Tibial nerve (tissue), 4 donors: ENCODE measurements at regions not wholly inside any gene's neighbourhood (a gene's known extent, or its start where the extent isn't known, plus 50 kb on each side); places are given as distances from the start of the nearest gene placed in this dataset.

Source experiments
- DNase-seq, 2 donors: peaks; one replicate each; pipeline ENCODE4 v3.0.0-alpha.2; 2019; ENCODE audit warnings: low spot score in 2 of 2
- H3K27ac ChIP-seq, 4 donors: fragments of 200-600 bp; sonication (generic) in 3 of 4; one replicate each; pipeline ENCODE4 v1.5.1; 2017 to 2019; ENCODE audit warnings: mild to moderate bottlenecking in 1 of 4
- H3K27me3 ChIP-seq, 2 donors: fragments of 200-600 bp; sonication (generic) in 1 of 2; one replicate each; pipeline versions ENCODE4 v1.5.1 to v1.6.0; 2017 to 2019
- H3K36me3 ChIP-seq, 3 donors: fragments of 200-600 bp; sonication (generic); one replicate each; pipeline ENCODE4 v1.5.1; 2018 to 2019
- H3K4me1 ChIP-seq, 4 donors: fragments of 200-600 bp; sonication (generic) in 3 of 4; one replicate each; pipeline ENCODE4 v1.5.1; 2017 to 2019
- H3K4me3 ChIP-seq, 4 donors: fragments of 200-600 bp; sonication (generic) in 3 of 4; one replicate each; pipeline ENCODE4 v1.5.1; 2017 to 2019; ENCODE audit warnings: mild to moderate bottlenecking in 1 of 4, moderate library complexity in 1 of 4
- H3K9me3 ChIP-seq, 4 donors: fragments of 200-600 bp; sonication (generic) in 3 of 4; one replicate each; pipeline ENCODE4 v1.5.1; 2017 to 2019
- EP300 ChIP-seq, 2 donors: sonication (generic); formaldehyde crosslinking; IDR thresholded peaks; one replicate each; pipeline ENCODE4 v1.6.1; 2017; ENCODE audit warnings: antibody characterized with exemption in 2 of 2, mild to moderate bottlenecking in 1 of 2
- POLR2A ChIP-seq, 2 donors: fragments of 450-650 bp; IDR thresholded peaks; one replicate each; pipeline ENCODE4 v1.6.1; 2017; ENCODE audit warnings: antibody characterized with exemption in 2 of 2, mild to moderate bottlenecking in 2 of 2, moderate library complexity in 2 of 2
- WGBS, 2 donors: methylation state at CpG; one replicate each; pipeline ENCODE4 v1.1.5; 2018; 5-methylcytosine and 5-hydroxymethylcytosine counted together
- TF ChIP-seq, protein P1 (sequence below), 5 experiments: fragments of 200-600 bp in 3 of 5; fragments of 450-650 bp in 2 of 5; sonication (generic) in 3 of 5; IDR thresholded peaks; one replicate each; pipeline ENCODE4 v1.5.1; 2016 to 2019; ENCODE audit warnings: antibody characterized with exemption in 5 of 5, mild to moderate bottlenecking in 3 of 5, moderate library complexity in 2 of 5

DNA sequence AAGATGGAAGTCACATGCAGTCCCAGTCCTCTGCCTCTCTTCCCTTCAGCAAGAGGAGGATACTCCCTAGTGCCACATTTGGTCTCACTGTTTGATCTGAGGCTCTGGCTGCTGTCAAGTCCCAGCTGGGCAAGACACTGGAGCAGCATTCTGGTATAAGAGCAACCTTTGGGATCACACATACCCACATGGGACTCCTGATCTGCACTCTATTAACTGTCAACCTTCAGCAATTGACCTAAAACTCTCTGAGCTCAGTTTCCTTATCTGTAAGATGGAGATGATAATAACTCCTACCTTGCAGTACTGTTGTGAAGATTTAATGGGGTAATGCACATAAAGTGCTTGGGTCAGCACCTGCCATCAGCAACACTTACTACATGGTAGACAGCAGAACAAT is 437.9 kb downstream of the PIK3R1 start:
- Histone ChIP-seq H3K36me3 (no peaks in the 10 kb centered on the region), H3K27me3 (no peaks in the 10 kb centered on the region), H3K9me3 (no peaks in the 10 kb centered on the region), H3K4me1 (peaks cover 0 to 8% (median 0%) of the 10 kb centered on the region in 4 donors), H3K4me3 (no peak overlapping the region), H3K27ac (no peak overlapping the region)
- DNase-seq = no peak
- no peak for TF ChIP-seq EP300 (IDR thresholded peaks at IDR 0.05)
- TF ChIP-seq, protein P1, sequence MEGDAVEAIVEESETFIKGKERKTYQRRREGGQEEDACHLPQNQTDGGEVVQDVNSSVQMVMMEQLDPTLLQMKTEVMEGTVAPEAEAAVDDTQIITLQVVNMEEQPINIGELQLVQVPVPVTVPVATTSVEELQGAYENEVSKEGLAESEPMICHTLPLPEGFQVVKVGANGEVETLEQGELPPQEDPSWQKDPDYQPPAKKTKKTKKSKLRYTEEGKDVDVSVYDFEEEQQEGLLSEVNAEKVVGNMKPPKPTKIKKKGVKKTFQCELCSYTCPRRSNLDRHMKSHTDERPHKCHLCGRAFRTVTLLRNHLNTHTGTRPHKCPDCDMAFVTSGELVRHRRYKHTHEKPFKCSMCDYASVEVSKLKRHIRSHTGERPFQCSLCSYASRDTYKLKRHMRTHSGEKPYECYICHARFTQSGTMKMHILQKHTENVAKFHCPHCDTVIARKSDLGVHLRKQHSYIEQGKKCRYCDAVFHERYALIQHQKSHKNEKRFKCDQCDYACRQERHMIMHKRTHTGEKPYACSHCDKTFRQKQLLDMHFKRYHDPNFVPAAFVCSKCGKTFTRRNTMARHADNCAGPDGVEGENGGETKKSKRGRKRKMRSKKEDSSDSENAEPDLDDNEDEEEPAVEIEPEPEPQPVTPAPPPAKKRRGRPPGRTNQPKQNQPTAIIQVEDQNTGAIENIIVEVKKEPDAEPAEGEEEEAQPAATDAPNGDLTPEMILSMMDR (IDR thresholded peaks at IDR 0.05) = no peak
- no peak for TF ChIP-seq POLR2A (IDR thresholded peaks at IDR 0.05)

DNA sequence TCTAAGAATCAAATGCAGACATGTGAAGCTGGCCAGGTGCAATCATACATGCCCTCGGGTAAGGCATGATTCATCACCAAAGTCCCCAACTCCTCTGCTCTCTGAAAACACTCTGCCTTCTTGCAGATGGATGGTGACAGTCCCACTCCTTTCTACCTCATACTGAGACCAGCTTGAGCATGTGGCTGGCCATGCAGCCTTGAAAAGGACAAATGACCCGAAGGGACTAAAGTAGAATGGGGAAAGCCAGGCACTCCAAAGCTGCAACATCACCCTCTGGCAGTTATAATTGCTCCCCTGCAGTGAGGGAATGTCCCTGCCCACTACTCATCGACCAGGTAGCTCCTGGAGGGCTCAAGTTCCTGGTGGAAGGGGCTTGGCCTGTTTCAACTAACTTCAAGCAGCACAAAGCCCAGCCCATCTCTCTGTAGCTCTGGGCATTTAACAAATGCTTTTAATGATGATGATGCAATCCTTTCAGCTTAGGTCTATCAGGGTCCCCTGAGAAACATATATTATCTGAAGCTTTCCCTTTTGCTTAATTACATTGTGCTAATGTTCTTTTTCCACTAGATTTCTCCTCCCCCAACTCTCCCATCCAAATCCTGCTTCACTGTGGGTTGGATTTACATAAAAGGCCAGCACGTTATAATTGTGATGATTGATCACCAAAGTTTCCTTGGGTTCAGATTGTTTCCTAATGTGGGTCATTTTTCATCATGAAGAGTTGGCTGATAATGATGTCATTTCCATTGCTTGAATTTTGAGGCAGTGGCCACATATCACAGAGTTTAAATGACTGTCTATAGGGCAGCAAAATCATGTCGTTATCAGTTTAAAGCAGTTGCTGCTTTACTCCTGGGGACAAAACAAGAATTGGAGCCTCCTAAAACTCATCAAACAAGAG is 436.5 kb upstream of the SLC30A5 start:
- WGBS, 2 donors = 44 to 46% methylated on average over 5 of the region's 5 CpGs
- Histone ChIP-seq H3K36me3 (no peaks in the 10 kb centered on the region), H3K27me3 (no peaks in the 10 kb centered on the region), H3K4me3 (no peak overlapping the region), H3K9me3 (no peaks in the 10 kb centered on the region), H3K27ac (no peak overlapping the region), H3K4me1 (peaks cover 0 to 6% (median 0%) of the 10 kb centered on the region in 4 donors)
- TF ChIP-seq POLR2A (IDR thresholded peaks at IDR 0.05) (no peak), EP300 (IDR thresholded peaks at IDR 0.05) (no peak)
- TF ChIP-seq, protein P1 (IDR thresholded peaks at IDR 0.05) = no peak
- no peak for DNase-seq

DNA sequence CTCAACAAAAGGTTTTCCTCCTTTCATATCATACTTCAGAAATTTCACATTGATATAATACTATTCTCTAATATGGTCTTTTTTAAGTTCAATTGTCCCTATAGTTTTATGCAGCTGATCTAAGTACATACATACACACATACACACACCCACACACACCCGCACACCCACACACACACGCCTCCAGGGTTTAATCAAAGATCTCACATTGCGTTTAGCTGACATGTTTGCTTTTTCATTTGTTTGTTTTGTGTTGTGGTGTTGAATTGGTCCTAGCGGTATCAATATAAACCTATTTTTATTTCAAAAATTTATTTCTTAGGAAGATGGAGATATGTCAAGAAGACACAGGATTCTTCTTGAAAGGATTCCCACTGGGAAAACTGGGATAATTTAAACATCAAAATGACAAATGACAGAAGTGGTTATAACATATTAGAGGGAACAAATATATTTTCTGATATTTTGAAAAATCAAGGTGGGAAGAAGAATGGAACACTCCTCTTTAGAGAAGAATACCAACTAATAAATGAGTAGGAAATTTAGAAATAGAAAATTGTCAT is 434.9 kb upstream of the SLC30A5 start:
- TF ChIP-seq, protein P1 (IDR thresholded peaks at IDR 0.05) = no peak
- TF ChIP-seq POLR2A (IDR thresholded peaks at IDR 0.05) = no peak
- no peak for TF ChIP-seq EP300 (IDR thresholded peaks at IDR 0.05)
- no peaks in the 10 kb centered on the region for H3K27me3 ChIP-seq
- H3K9me3 ChIP-seq = no peaks in the 10 kb centered on the region
- no peaks in the 10 kb centered on the region for H3K4me1 ChIP-seq
- DNase-seq = no peak
- no peak overlapping the region for H3K27ac ChIP-seq
- 87% methylated on average over 4 of the region's 4 CpGs for WGBS, 2 donors
- H3K36me3 ChIP-seq = no peaks in the 10 kb centered on the region
- no peak overlapping the region for H3K4me3 ChIP-seq

DNA sequence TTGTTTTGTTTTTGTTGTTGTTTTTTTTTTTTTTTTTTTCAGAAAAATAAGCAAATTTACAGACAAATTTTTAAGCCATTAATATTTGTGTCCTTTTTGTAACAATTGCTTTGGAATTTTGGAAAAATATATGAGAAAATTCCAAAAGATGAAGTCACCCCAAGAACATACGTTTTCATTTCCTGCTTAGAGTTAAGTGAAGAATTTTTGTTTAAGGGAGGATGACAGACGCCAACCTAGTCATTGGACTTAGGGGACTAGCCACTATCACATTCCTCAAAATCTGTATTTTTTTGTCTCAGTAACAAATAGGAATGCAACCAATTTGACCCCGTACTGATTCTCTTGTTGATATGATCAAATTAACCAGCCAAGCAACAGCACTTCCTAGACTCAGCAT is 433.9 kb upstream of the SLC30A5 start:
- Histone ChIP-seq H3K27ac (no peak overlapping the region), H3K36me3 (no peaks in the 10 kb centered on the region), H3K4me1 (no peaks in the 10 kb centered on the region), H3K9me3 (no peaks in the 10 kb centered on the region), H3K4me3 (no peak overlapping the region), H3K27me3 (no peaks in the 10 kb centered on the region)
- 63 to 71% methylated on average over 3 of the region's 3 CpGs for WGBS, 2 donors
- TF ChIP-seq EP300 (IDR thresholded peaks at IDR 0.05) (no peak), POLR2A (IDR thresholded peaks at IDR 0.05) (no peak)
- TF ChIP-seq, protein P1 (IDR thresholded peaks at IDR 0.05) = no peak
- DNase-seq = no peak

DNA sequence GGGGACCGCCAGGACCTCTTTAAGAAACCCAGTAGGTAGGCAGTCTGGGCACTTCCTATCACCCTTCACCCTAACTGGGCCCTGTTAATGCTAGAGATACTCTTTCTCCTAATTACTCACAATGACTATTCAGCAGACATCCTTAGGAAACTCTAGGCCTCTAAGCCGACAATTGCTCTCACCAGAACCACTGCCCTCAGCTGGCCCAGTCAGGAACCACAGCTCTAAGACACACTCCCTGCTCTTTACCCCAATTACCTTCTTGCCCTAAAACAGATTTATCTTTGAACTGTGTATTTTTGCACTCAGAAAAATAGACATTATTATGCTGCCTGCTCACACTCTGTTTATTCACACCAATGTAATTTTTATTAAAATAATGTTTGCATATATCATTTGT is 432.6 kb upstream of the SLC30A5 start:
- no peaks in the 10 kb centered on the region for H3K36me3 ChIP-seq
- H3K9me3 ChIP-seq = no peaks in the 10 kb centered on the region
- no peaks in the 10 kb centered on the region for H3K4me1 ChIP-seq
- no peak overlapping the region for H3K4me3 ChIP-seq
- 71 to 74% methylated on average over 2 of the region's 2 CpGs for WGBS, 2 donors
- no peaks in the 10 kb centered on the region for H3K27me3 ChIP-seq
- no peak for TF ChIP-seq EP300 (IDR thresholded peaks at IDR 0.05)
- TF ChIP-seq, protein P1 (IDR thresholded peaks at IDR 0.05) = peak in 2 of 5 experiments; percentile 8 to 30
- H3K27ac ChIP-seq = no peak overlapping the region
- DNase-seq = no peak
